SH-SY5Y (cell line): ENCODE measurements at regions not wholly inside any gene's neighbourhood (a gene's known extent, or its start where the extent isn't known, plus 50 kb on each side); places are given as distances from the start of the nearest gene placed in this dataset.

ENCODE experiments used
- GATA2 ChIP-seq: IDR thresholded peaks from 2 replicates; pipeline ENCODE4 v1.6.1; 2011; ENCODE audit warnings: mild to moderate bottlenecking, low read depth, low read length
- GATA3 ChIP-seq: IDR thresholded peaks from 2 replicates; pipeline ENCODE4 v1.6.1; 2011; ENCODE audit warnings: low read depth, mild to moderate bottlenecking, low read length, moderate library complexity

DNA sequence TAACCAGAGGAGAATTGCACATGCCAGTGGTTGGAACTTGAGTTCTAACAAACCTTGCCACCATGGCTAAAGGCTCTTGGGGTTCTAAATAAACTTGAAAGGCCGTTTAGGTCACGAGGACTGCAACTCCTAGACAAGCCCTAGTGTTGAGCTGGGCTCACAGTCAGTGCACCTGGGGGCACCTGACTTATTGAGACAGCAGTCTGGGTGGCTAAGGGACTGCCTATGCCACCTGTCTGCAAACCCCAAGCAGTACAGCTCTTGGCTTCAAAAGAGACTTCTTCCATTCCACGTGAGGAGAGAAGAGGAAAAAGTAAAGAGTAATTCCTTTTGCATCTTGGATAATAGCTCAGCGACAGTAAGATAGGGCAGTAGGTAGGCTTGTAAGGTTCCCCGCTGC lies 765.6 kb upstream of the FOXG1 start:
- TF ChIP-seq GATA3 (no peak), GATA2 (no peak)
